MM.1S (cell line): ENCODE measurements at regions not wholly inside any gene's neighbourhood (a gene's known extent, or its start where the extent isn't known, plus 50 kb on each side); places are given as distances from the start of the nearest gene placed in this dataset.

Source experiments
- DNase-seq: peaks from one replicate; pipeline ENCODE4 v3.0.0-alpha.2; 2015
- H2AFZ ChIP-seq: fragments of 300-600 bp; sonication (generic); 2 replicates; pipeline ENCODE4 v1.6.0; 2016; ENCODE audit warnings: antibody characterized with exemption, low read length
- H3F3A ChIP-seq: fragments of 300-600 bp; sonication (generic); 2 replicates; pipeline ENCODE4 v1.6.1; 2016; ENCODE audit warnings: mild to moderate bottlenecking, antibody characterized with exemption, low read length, moderate library complexity, mixed read lengths; ENCODE audit not compliant: insufficient read depth
- H3K27ac ChIP-seq: fragments of 300-600 bp; sonication (generic); 2 replicates; pipeline ENCODE4 v1.5.1; 2016; ENCODE audit warnings: mild to moderate bottlenecking, low read length
- H3K27me3 ChIP-seq: fragments of 300-600 bp; sonication (generic); replicated peaks from 2 replicates; pipeline ENCODE4 v1.6.0; 2016; ENCODE audit warnings: low read length; ENCODE audit not compliant: insufficient read depth
- H3K36me3 ChIP-seq: fragments of 300-600 bp; sonication (generic); replicated peaks from 2 replicates; pipeline ENCODE4 v1.6.1; 2016; ENCODE audit warnings: mild to moderate bottlenecking, low read length, mixed read lengths; ENCODE audit not compliant: insufficient read depth
- H3K4me1 ChIP-seq: fragments of 300-600 bp; sonication (generic); 2 replicates; pipeline ENCODE4 v1.6.1; 2016; ENCODE audit warnings: low read length, mixed read lengths
- H3K4me2 ChIP-seq: fragments of 300-600 bp; sonication (generic); 2 replicates; pipeline ENCODE4 v1.6.0; 2016; ENCODE audit warnings: low read depth, low read length
- H3K4me3 ChIP-seq: fragments of 300-600 bp; sonication (generic); 2 replicates; pipeline ENCODE4 v1.5.1; 2016; ENCODE audit warnings: low read length, mixed read lengths
- H3K79me2 ChIP-seq: fragments of 300-600 bp; sonication (generic); 2 replicates; pipeline ENCODE4 v1.6.1; 2016; ENCODE audit warnings: mixed run types, low read length, mixed read lengths
- H3K9ac ChIP-seq: fragments of 300-600 bp; sonication (generic); 2 replicates; pipeline ENCODE4 v1.6.1; 2016; ENCODE audit warnings: low read length, mixed read lengths
- H3K9me2 ChIP-seq: fragments of 300-600 bp; sonication (generic); replicated peaks from 2 replicates; pipeline ENCODE4 v1.6.1; 2016; ENCODE audit warnings: mild to moderate bottlenecking, low read length, mixed read lengths; ENCODE audit not compliant: insufficient read depth
- H3K9me3 ChIP-seq: fragments of 300-600 bp; sonication (generic); replicated peaks from 2 replicates; pipeline ENCODE4 v1.6.1; 2016; ENCODE audit warnings: mild to moderate bottlenecking, low read length, mixed read lengths; ENCODE audit not compliant: insufficient read depth
- H4K20me1 ChIP-seq: fragments of 300-600 bp; sonication (generic); 2 replicates; pipeline ENCODE4 v1.6.1; 2016; ENCODE audit warnings: mild to moderate bottlenecking, low read length, moderate library complexity, mixed read lengths; ENCODE audit not compliant: insufficient read depth
- EZH2 ChIP-seq: fragments of 300-600 bp; sonication (generic); optimal IDR thresholded peaks from 2 replicates; pipeline ENCODE3; 2017; ENCODE audit warnings: low read depth, mild to moderate bottlenecking, antibody characterized with exemption, low read length, mixed read lengths
- EZH2phosphoT487 ChIP-seq: fragments of 300-600 bp; sonication (generic); IDR thresholded peaks from 2 replicates; pipeline ENCODE4 v1.6.1; 2018; ENCODE audit warnings: antibody characterized with exemption, low read length
- TF ChIP-seq, protein P1 (sequence below): fragments of 300-600 bp; sonication (generic); IDR thresholded peaks from 2 replicates; pipeline ENCODE4 v1.5.1; 2016; ENCODE audit warnings: antibody characterized with exemption, low read length, mixed read lengths

- no peaks in the 10 kb centered on the region for H3K79me2 ChIP-seq
- H3K36me3 ChIP-seq, result no peaks in the 10 kb centered on the region
- no peaks in the 10 kb centered on the region for H3K9me2 ChIP-seq
- H3K9ac ChIP-seq, result no peak overlapping the region
- H3K4me3 ChIP-seq, result no peak overlapping the region
- no peaks in the 10 kb centered on the region for H3K9me3 ChIP-seq
- no peaks in the 10 kb centered on the region for H3K27me3 ChIP-seq
- TF ChIP-seq EZH2phosphoT487, result no peak
- TF ChIP-seq EZH2, result no peak
- TF ChIP-seq, protein P1, sequence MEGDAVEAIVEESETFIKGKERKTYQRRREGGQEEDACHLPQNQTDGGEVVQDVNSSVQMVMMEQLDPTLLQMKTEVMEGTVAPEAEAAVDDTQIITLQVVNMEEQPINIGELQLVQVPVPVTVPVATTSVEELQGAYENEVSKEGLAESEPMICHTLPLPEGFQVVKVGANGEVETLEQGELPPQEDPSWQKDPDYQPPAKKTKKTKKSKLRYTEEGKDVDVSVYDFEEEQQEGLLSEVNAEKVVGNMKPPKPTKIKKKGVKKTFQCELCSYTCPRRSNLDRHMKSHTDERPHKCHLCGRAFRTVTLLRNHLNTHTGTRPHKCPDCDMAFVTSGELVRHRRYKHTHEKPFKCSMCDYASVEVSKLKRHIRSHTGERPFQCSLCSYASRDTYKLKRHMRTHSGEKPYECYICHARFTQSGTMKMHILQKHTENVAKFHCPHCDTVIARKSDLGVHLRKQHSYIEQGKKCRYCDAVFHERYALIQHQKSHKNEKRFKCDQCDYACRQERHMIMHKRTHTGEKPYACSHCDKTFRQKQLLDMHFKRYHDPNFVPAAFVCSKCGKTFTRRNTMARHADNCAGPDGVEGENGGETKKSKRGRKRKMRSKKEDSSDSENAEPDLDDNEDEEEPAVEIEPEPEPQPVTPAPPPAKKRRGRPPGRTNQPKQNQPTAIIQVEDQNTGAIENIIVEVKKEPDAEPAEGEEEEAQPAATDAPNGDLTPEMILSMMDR, result no peak
- H3K4me2 ChIP-seq, result no peak overlapping the region
- no peak for DNase-seq
- H3F3A ChIP-seq, result no peaks in the 10 kb centered on the region
- no peak overlapping the region for H2AFZ ChIP-seq
- no peak overlapping the region for H3K27ac ChIP-seq
- no peaks in the 10 kb centered on the region for H3K4me1 ChIP-seq
- H4K20me1 ChIP-seq, result no peaks in the 10 kb centered on the region
These were observed 70.5 kb upstream of the SESN3 start for GRCh38 chr11:95301474-95301873.

GRCh38 chr11:95299078-95299679 is 68.2 kb upstream of the SESN3 start:
- Histone ChIP-seq H3K36me3 (no peaks in the 10 kb centered on the region), H4K20me1 (no peaks in the 10 kb centered on the region), H3K9me3 (no peaks in the 10 kb centered on the region), H3F3A (no peaks in the 10 kb centered on the region), H2AFZ (no peak overlapping the region), H3K4me2 (no peak overlapping the region), H3K4me3 (no peak overlapping the region), H3K27ac (no peak overlapping the region), H3K9ac (no peak overlapping the region), H3K79me2 (no peaks in the 10 kb centered on the region), H3K9me2 (no peaks in the 10 kb centered on the region), H3K27me3 (no peaks in the 10 kb centered on the region), H3K4me1 (no peaks in the 10 kb centered on the region)
- DNase-seq, result no peak
- TF ChIP-seq EZH2 (no peak), EZH2phosphoT487 (no peak)
- TF ChIP-seq, protein P1, result no peak

DNA sequence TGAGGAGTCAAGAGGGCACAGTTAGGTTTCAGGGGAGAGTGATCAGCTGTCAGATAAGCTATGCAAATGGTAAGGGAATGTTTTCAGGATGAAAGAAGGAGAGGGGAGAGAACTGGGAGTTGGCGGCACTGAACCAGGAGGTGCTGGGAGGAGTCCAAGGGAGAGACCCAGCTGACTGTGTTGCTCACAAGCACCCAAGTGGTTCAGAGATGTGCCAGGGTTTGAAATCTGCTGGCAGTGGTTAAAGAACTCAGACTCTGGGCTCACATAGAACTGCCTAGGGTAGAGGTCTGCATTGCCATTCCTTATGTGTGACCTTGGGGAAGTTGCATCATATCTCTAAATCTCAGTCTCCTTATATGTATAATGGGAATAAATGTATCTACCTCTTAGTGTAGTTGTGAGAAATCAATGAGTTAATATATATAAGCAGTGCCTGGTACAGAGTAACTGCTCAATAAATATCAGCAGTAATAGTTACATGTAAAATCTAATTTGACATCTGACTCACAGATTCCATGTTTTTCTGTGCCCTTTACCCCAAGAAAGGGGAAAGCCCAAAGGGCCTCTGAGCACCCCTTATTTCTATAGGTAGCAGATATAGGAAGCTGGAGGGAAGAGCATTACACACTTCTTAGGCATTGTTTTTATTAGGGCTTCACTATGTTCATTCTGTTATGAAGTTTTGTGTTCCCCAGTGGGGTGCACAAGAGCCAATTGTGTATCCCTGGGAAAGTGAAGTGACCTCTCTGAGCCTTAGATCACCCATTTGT is 66.9 kb upstream of the SESN3 start:
- Histone ChIP-seq H3K9ac (no peak overlapping the region), H3K4me2 (no peak overlapping the region), H3K9me3 (no peaks in the 10 kb centered on the region), H3F3A (no peaks in the 10 kb centered on the region), H2AFZ (no peak overlapping the region), H3K27me3 (no peaks in the 10 kb centered on the region), H3K79me2 (no peaks in the 10 kb centered on the region), H3K27ac (no peak overlapping the region), H3K9me2 (no peaks in the 10 kb centered on the region), H3K36me3 (no peaks in the 10 kb centered on the region), H3K4me3 (no peak overlapping the region), H4K20me1 (no peaks in the 10 kb centered on the region), H3K4me1 (no peaks in the 10 kb centered on the region)
- TF ChIP-seq, protein P1, result no peak
- TF ChIP-seq EZH2 (no peak), EZH2phosphoT487 (no peak)
- no peak for DNase-seq
